HG03442 (cell line): ENCODE measurements at regions not wholly inside any gene's neighbourhood (a gene's known extent, or its start where the extent isn't known, plus 50 kb on each side); places are given as distances from the start of the nearest gene placed in this dataset.
"Not testable (repeated sequence)": the region's sequence is repeated elsewhere in the genome, so short reads cannot be mapped to it uniquely, and the experiment has no call there.

Source experiments
- ATAC-seq: cut with Tn5 transposase; IDR thresholded peaks from one replicate; pipeline ENCODE4 v1.9.1; 2021; ENCODE audit warnings: mild to moderate bottlenecking, moderate library complexity; ENCODE audit not compliant: unreplicated experiment

GRCh38 chr1:199553104-199553503 lies 474.4 kb upstream of the NR5A2 start:
- no peak for ATAC-seq

- ATAC-seq: no peak
Observed at GRCh38 chr1:199561334-199561733, 466.2 kb upstream of the NR5A2 start.

- ATAC-seq: no peak
Observed at GRCh38 chr1:199573047-199573446, 454.5 kb upstream of the NR5A2 start.

- ATAC-seq: no peak
Observed at GRCh38 chr1:199574950-199575349, 452.6 kb upstream of the NR5A2 start.

- ATAC-seq: no peak
Observed at GRCh38 chr1:199580300-199580699, 447.2 kb upstream of the NR5A2 start.

GRCh38 chr1:199585392-199585791 lies 442.1 kb upstream of the NR5A2 start:
- ATAC-seq: no peak

GRCh38 chr1:199590708-199591107 lies 436.8 kb upstream of the NR5A2 start:
- ATAC-seq: peak; percentile 94

- no peak for ATAC-seq
Observed at GRCh38 chr1:199591468-199591867, 436.0 kb upstream of the NR5A2 start.

- no peak for ATAC-seq
Observed at GRCh38 chr1:199593475-199593874, 434.0 kb upstream of the NR5A2 start.

- ATAC-seq: not testable (repeated sequence)
Observed at GRCh38 chr1:199596448-199596847, 431.1 kb upstream of the NR5A2 start.

GRCh38 chr1:199597152-199597551 lies 430.4 kb upstream of the NR5A2 start:
- ATAC-seq: no peak

GRCh38 chr1:199608414-199608813 lies 419.1 kb upstream of the NR5A2 start:
- ATAC-seq: no peak

GRCh38 chr1:199612976-199613774 lies 414.3 kb upstream of the NR5A2 start:
- ATAC-seq: no peak

GRCh38 chr1:199616947-199617346 lies 410.6 kb upstream of the NR5A2 start:
- no peak for ATAC-seq

- ATAC-seq: no peak
Observed at GRCh38 chr1:199619223-199619622, 408.3 kb upstream of the NR5A2 start.

- not testable (repeated sequence) for ATAC-seq
Observed at GRCh38 chr1:199626228-199626627, 401.3 kb upstream of the NR5A2 start.

- no peak for ATAC-seq
Observed at GRCh38 chr1:199629624-199630023, 397.9 kb upstream of the NR5A2 start.

GRCh38 chr1:199639453-199639852 lies 388.1 kb upstream of the NR5A2 start:
- no peak for ATAC-seq

- no peak for ATAC-seq
Observed at GRCh38 chr1:199641531-199641930, 386.0 kb upstream of the NR5A2 start.

GRCh38 chr1:199644912-199645311 lies 382.6 kb upstream of the NR5A2 start:
- no peak for ATAC-seq

GRCh38 chr1:199646761-199647160 lies 380.7 kb upstream of the NR5A2 start:
- no peak for ATAC-seq

- ATAC-seq: no peak
Observed at GRCh38 chr1:199657449-199657848, 370.1 kb upstream of the NR5A2 start.

- no peak for ATAC-seq
Observed at GRCh38 chr1:199660071-199660470, 367.4 kb upstream of the NR5A2 start.
